ENCODE measurements at regions not wholly inside any gene's neighbourhood (a gene's known extent, or its start where the extent isn't known, plus 50 kb on each side); places are given as distances from the start of the nearest gene placed in this dataset.

DNA sequence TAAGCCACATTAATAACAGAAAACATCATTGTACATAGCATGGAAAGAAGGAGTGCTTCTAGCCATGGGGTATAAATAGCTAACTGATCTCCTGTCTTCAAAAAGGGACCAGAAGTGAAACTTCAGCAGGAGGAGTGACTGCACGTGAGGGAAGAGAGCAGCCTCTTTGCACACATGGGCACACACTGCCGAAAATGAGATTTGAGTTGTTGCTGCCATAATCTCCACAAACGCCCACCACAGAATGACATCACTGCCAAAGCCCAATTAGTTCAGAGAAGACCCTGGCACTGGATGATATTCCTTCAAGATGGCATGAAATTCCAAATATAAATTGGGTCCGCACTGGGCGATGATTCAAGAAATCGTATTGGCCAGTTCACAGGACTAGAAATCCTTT is 238.9 kb upstream of the NR4A3 start:
- H3K9ac ChIP-seq = no peak overlapping the region
- H3K27ac ChIP-seq = no peak overlapping the region
- in situ Hi-C loops (cut with MboI) = no loop called here
- DNase-seq = no peak
- no peaks in the 10 kb centered on the region for H3K9me3 ChIP-seq (ENCODE audit: low read depth)
- WGBS, 2 experiments (ENCODE audit: low coverage in 1 of 2, low lambda C conversion rate in 2 of 2, missing lambda C conversion rate in 2 of 2) = 64 to 70% methylated on average over 6 of the region's 6 CpGs
- no peaks in the 10 kb centered on the region for H4K20me1 ChIP-seq (ENCODE audit: insufficient read depth)
- H3K9me2 ChIP-seq (ENCODE audit: insufficient read depth) = no peaks in the 10 kb centered on the region
- H3K79me2 ChIP-seq (ENCODE audit: insufficient read depth) = no peaks in the 10 kb centered on the region
- H3K36me3 ChIP-seq (ENCODE audit: low read depth) = no peaks in the 10 kb centered on the region
- no peak overlapping the region for H2AFZ ChIP-seq
- H3K27me3 ChIP-seq (replicated peaks; ENCODE audit: insufficient read depth) = no peaks in the 10 kb centered on the region
- H3F3A ChIP-seq (ENCODE audit: insufficient read depth) = no peaks in the 10 kb centered on the region
- no peaks in the 10 kb centered on the region for H3K4me1 ChIP-seq (ENCODE audit: insufficient read depth)
- no peak overlapping the region for H3K4me3 ChIP-seq
- no peak for TF ChIP-seq EZH2 (IDR thresholded peaks at IDR 0.05; ENCODE audit: insufficient read depth, poor library complexity, severe bottlenecking)
- no peak for TF ChIP-seq EZH2phosphoT487 (IDR thresholded peaks at IDR 0.05; ENCODE audit: insufficient read depth, low read depth)
- no peak overlapping the region for H3K4me2 ChIP-seq (ENCODE audit: unreplicated experiment)

DNA sequence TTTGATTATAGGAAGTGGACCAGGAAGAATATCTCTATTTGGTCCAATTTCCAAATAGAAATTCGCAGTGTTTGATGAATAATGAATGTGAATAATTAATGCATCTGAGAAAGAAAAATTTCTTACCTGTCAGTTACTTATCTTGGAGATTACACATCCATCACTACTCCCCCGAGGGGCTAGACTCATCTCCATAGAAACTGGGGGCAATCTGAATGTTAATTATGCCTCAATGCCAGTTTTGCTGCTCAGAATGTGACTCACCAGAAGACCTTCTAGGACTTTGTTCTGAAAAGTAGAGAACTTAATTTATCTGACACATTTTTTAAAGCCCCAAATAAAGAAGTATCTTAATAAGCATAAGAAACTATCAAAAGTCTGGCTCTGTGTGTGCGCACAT is 233.4 kb upstream of the NR4A3 start:
- Histone ChIP-seq H3K36me3 (ENCODE audit: low read depth) (no peaks in the 10 kb centered on the region), H4K20me1 (ENCODE audit: insufficient read depth) (no peaks in the 10 kb centered on the region), H3K4me1 (ENCODE audit: insufficient read depth) (no peaks in the 10 kb centered on the region), H3K27ac (no peak overlapping the region), H3K9me3 (ENCODE audit: low read depth) (no peaks in the 10 kb centered on the region), H3K4me3 (no peak overlapping the region), H3F3A (ENCODE audit: insufficient read depth) (no peaks in the 10 kb centered on the region), H2AFZ (no peak overlapping the region), H3K9me2 (ENCODE audit: insufficient read depth) (no peaks in the 10 kb centered on the region), H3K79me2 (ENCODE audit: insufficient read depth) (no peaks in the 10 kb centered on the region), H3K27me3 (replicated peaks; ENCODE audit: insufficient read depth) (no peaks in the 10 kb centered on the region), H3K4me2 (ENCODE audit: unreplicated experiment) (no peak overlapping the region), H3K9ac (no peak overlapping the region)
- DNase-seq = no peak
- WGBS, 2 experiments (ENCODE audit: low coverage in 1 of 2, low lambda C conversion rate in 2 of 2, missing lambda C conversion rate in 2 of 2) = 54 to 58% methylated on average over 3 of the region's 3 CpGs
- in situ Hi-C loops (cut with MboI) = no loop called here
- TF ChIP-seq EZH2phosphoT487 (IDR thresholded peaks at IDR 0.05; ENCODE audit: insufficient read depth, low read depth) (no peak), EZH2 (IDR thresholded peaks at IDR 0.05; ENCODE audit: insufficient read depth, poor library complexity, severe bottlenecking) (no peak)

DNA sequence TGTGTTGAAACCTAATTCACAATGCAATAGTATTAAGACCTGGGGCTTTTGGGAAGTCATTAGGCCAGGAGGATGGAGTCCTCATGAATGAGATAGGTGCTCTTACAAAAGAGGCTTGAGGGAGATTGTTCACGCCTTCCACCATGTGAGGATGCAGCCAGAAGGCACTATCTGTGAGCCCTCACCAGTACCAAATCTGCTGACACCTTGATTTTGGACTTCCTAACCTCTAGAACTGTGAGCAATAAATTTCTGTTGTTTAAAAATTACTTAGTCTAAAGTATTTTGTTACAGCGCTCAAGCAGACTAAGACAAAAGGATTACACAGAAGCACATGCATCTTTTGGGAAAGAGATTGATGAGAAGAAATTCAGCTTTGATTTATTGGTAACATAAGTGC is 232.9 kb upstream of the NR4A3 start:
- Histone ChIP-seq H3K9me3 (ENCODE audit: low read depth) (no peaks in the 10 kb centered on the region), H3K9ac (no peak overlapping the region), H2AFZ (no peak overlapping the region), H3K4me3 (no peak overlapping the region), H3K79me2 (ENCODE audit: insufficient read depth) (no peaks in the 10 kb centered on the region), H3K27ac (no peak overlapping the region), H4K20me1 (ENCODE audit: insufficient read depth) (no peaks in the 10 kb centered on the region), H3K4me1 (ENCODE audit: insufficient read depth) (no peaks in the 10 kb centered on the region), H3K27me3 (replicated peaks; ENCODE audit: insufficient read depth) (no peaks in the 10 kb centered on the region), H3K9me2 (ENCODE audit: insufficient read depth) (no peaks in the 10 kb centered on the region), H3K36me3 (ENCODE audit: low read depth) (no peaks in the 10 kb centered on the region), H3K4me2 (ENCODE audit: unreplicated experiment) (no peak overlapping the region), H3F3A (ENCODE audit: insufficient read depth) (no peaks in the 10 kb centered on the region)
- DNase-seq = no peak
- TF ChIP-seq EZH2phosphoT487 (IDR thresholded peaks at IDR 0.05; ENCODE audit: insufficient read depth, low read depth) (no peak), EZH2 (IDR thresholded peaks at IDR 0.05; ENCODE audit: insufficient read depth, poor library complexity, severe bottlenecking) (no peak)
- WGBS, 2 experiments (ENCODE audit: low coverage in 1 of 2, low lambda C conversion rate in 2 of 2, missing lambda C conversion rate in 2 of 2) = 86 to 92% methylated on average over 2 of the region's 2 CpGs
- in situ Hi-C loops (cut with MboI) = no loop called here

DNA sequence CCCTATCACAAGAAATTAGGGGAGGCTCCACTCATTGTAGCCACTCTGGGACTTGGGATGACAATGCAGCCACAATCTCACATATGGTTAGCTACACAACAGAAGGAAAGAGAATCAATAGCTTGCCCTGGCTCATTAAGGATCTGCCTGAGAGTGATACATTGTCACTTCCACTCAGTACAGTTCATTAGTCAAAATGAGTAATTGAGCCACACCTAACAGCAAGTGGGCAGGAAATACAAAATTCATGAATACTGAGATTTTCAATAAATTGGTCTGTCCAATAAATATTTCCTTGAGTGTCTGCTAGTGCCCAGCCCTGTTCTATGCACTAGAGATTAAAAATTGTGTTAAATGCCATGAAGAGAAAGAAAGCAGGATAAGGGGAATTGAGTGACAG is 231.3 kb upstream of the NR4A3 start:
- H3K27ac ChIP-seq = no peak overlapping the region
- H3K79me2 ChIP-seq (ENCODE audit: insufficient read depth) = no peaks in the 10 kb centered on the region
- no peak overlapping the region for H3K9ac ChIP-seq
- H3K36me3 ChIP-seq (ENCODE audit: low read depth) = no peaks in the 10 kb centered on the region
- H3K4me2 ChIP-seq (ENCODE audit: unreplicated experiment) = no peak overlapping the region
- DNase-seq = no peak
- no peaks in the 10 kb centered on the region for H3K9me3 ChIP-seq (ENCODE audit: low read depth)
- no peaks in the 10 kb centered on the region for H3K4me1 ChIP-seq (ENCODE audit: insufficient read depth)
- H3K4me3 ChIP-seq = no peak overlapping the region
- no peaks in the 10 kb centered on the region for H3K9me2 ChIP-seq (ENCODE audit: insufficient read depth)
- H2AFZ ChIP-seq = no peak overlapping the region
- H4K20me1 ChIP-seq (ENCODE audit: insufficient read depth) = no peaks in the 10 kb centered on the region
- no peaks in the 10 kb centered on the region for H3F3A ChIP-seq (ENCODE audit: insufficient read depth)
- TF ChIP-seq EZH2phosphoT487 (IDR thresholded peaks at IDR 0.05; ENCODE audit: insufficient read depth, low read depth) (no peak), EZH2 (IDR thresholded peaks at IDR 0.05; ENCODE audit: insufficient read depth, poor library complexity, severe bottlenecking) (no peak)
- no peaks in the 10 kb centered on the region for H3K27me3 ChIP-seq (replicated peaks; ENCODE audit: insufficient read depth)
- in situ Hi-C loops (cut with MboI) = no loop called here

DNA sequence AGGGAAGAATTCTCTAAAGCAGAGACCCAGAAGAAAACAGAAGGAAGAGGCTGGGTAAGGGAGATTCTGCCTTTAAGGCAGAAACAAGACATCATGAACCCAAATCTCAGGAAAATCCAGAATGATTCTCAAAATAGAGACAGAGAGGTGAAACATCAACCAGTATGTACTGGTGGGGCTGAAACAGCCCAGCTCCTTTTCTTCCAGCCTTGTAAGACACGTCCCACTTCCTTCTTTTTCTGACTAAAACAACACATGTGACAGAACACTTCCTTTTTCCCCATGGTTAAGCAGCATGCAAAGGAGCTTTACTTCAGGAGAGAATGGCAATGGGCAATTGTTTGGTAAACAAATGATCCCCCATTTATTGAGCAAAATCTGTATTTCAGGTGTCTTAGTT is 230.8 kb upstream of the NR4A3 start:
- in situ Hi-C loops (cut with MboI) = no loop called here
- Histone ChIP-seq H4K20me1 (ENCODE audit: insufficient read depth) (no peaks in the 10 kb centered on the region), H3K9me3 (ENCODE audit: low read depth) (no peaks in the 10 kb centered on the region), H2AFZ (no peak overlapping the region), H3K79me2 (ENCODE audit: insufficient read depth) (no peaks in the 10 kb centered on the region), H3K9ac (no peak overlapping the region), H3K27me3 (replicated peaks; ENCODE audit: insufficient read depth) (no peaks in the 10 kb centered on the region), H3K9me2 (ENCODE audit: insufficient read depth) (no peaks in the 10 kb centered on the region), H3K4me2 (ENCODE audit: unreplicated experiment) (no peak overlapping the region), H3K36me3 (ENCODE audit: low read depth) (no peaks in the 10 kb centered on the region), H3F3A (ENCODE audit: insufficient read depth) (no peaks in the 10 kb centered on the region), H3K4me3 (no peak overlapping the region), H3K27ac (no peak overlapping the region), H3K4me1 (ENCODE audit: insufficient read depth) (no peaks in the 10 kb centered on the region)
- WGBS, 2 experiments (ENCODE audit: low coverage in 1 of 2, low lambda C conversion rate in 2 of 2, missing lambda C conversion rate in 2 of 2) = 33 to 48% methylated on average over 1 of the region's 1 CpG
- DNase-seq = no peak
- TF ChIP-seq EZH2 (IDR thresholded peaks at IDR 0.05; ENCODE audit: insufficient read depth, poor library complexity, severe bottlenecking) = no peak
- TF ChIP-seq EZH2phosphoT487 (IDR thresholded peaks at IDR 0.05; ENCODE audit: insufficient read depth, low read depth) = no peak
